GM18868 (cell line): ENCODE measurements at regions not wholly inside any gene's neighbourhood (a gene's known extent, or its start where the extent isn't known, plus 50 kb on each side); places are given as distances from the start of the nearest gene placed in this dataset.

Source experiments
- ATAC-seq: cut with Tn5 transposase; IDR thresholded peaks from one replicate; pipeline ENCODE4 v1.9.1; 2021; ENCODE audit warnings: mild to moderate bottlenecking, moderate library complexity; ENCODE audit not compliant: unreplicated experiment

DNA sequence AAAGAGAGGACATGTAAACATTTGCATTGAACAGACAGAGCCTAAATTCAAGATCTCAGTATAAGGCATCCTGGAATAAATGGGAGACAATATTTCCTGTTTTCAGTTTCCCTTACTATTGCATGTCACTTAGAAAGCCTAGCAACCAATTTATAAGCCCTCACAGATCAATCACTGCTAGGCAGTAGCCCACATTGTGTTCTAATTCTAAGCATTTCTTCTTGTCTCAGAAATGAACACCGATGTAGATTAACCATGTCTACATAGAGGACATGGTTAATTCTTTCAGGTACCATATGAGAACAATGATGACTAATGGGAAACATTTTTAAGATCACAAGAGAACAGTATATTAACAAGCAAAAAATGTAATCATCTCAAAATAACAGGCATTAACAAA, 79.6 kb upstream of the HMHB1 start:
- no peak for ATAC-seq

DNA sequence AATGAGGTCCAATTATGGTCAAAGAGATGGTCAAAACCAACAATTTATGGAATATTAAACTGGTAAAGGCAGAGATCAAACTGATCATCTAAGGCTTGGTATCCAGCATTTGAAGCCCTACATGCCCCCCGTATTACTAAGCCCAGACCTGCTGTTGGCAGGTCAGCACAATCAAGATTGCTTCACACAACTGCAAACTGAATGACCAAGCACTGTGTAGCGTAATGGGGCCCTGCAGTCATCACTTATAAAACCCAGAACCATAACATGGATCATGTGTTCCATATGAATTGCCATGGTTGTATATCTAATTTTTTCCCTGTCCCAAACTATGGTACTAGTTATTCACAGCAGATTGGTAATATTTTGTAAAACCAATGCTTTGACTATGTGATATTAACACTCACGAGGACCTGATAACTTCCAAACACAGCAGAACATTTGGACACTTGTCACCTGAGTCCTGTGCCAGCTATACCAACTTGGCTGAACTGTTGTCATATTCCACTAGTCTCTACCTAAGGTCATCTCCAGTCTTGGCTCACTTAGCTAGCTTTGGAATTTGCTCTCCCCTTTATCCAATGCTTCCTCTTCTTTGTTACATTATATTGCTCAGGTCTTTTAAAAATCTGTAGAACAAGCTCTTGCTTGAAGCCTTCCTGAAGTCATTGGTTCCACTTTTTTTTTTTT, 81.7 kb upstream of the HMHB1 start:
- ATAC-seq = no peak

DNA sequence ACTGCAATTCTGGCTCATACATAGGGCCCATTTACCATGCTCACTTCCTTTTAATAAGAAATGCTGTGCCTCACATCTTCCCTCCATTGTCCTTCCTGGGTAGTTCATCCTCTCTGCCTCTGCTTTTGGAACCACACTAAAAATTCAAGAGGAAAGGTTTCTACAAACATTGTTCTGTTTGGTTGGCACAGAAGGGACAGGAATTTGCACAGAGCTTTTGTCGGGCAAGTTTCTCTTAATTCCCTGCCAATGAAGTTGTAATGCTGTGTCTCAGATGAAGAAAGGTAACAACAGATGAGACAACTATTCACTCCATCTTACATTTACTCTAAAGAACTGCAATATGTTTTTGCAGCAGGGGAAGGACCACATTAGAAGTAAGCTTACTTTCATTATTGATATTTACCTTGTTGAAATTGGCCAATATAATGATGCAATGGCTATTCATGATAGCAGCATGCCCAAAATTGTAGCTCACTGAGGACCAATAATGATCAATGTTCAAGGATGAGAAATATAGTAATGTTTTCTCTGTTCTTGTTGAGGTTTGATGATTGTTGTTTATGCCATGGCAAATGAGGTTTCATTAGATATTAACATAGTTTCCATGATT, 82.5 kb upstream of the HMHB1 start:
- no peak for ATAC-seq

DNA sequence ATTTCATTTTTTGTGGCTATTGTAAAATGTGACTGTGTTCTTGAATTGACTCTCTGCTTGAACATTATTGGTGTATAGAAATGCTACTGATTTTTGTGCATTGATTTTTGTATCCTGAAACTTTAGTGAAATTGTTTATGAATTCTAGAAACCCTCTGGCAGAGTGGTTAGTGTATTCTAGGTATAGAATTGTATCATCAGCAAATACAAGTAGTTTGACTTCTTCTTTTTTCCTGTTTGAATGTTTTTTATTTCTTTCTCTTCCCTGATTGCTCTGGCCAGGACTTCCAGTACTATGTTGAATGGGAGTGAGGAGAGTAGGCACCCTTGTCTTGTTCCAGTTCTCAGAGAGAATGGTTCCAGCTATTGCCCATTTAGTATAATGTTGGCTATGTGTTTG, 88.8 kb upstream of the HMHB1 start:
- no peak for ATAC-seq

DNA sequence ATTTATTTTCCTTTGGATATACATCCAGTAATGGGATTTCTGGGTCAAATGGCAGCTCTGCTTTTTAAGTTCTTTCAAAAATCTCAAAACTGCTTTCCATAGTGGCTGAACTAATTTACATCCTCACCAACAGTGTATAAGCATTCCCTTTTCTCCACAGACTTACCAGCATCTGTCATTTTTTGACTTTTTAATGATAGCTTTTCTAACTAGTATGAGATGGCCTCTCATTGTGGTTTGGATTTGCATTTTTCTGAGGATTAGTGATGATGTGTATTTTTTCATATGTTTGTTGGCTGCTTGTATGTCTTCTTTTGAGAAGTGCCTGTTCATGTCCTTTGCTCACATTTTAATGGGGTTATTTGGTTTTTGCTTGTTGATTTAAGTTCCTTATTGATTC, 90.0 kb upstream of the HMHB1 start:
- ATAC-seq = no peak

DNA sequence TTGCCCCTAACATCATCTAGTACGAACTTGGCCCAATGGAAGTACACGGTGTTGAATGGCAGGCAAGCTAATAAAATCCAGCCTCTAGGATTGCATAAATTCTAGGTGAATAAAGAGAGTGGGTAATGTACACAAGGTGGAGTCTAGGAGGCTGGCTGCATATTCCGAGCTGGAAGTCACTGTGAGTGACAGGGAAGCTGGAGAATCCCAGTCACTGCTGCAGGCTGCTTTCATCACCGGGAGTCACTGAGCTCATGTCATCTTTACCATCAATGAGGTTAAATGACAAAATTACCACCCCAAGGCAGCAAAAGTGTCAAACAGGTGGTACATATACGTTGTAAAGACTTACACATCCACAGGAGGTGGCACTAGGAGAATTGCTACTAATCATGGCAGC, 91.3 kb upstream of the HMHB1 start:
- no peak for ATAC-seq

DNA sequence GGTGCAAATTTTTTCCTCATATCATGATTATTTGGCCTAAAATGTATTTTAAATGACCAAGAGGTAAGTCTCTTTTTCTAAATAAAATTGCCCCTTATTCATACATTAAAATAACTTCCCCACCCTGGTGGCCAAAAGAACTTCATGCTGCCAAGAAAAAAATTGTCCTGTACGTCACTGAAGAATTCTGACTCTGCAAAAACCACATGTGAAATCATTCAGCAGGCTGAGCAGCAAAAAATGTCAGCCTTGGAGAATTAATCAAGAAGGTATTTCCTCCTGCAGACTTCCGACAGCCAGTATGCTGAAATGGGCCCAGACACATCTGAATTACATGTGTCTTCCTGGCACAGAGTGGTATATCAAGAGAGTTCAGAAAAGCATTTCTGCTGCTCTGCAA, 94.6 kb upstream of the HMHB1 start:
- ATAC-seq = no peak

DNA sequence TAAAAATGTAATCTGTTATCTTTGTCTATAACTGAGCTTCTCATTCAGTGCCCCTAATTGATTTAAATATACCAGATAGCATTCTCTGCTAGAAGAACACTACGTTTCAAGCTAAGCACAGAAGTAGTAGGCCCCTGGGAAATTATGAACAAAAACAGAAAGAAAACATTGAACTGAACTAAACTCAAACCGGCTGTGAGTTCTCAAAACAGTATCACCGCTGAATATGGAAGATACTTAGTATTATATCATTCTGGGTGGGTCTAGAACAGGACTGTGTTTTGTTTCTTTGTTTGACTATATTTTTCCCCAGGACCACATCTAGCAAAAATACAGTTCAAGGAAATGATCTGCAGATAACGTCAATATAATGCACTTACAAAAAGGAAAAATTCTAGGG, 95.1 kb upstream of the HMHB1 start:
- ATAC-seq = no peak

DNA sequence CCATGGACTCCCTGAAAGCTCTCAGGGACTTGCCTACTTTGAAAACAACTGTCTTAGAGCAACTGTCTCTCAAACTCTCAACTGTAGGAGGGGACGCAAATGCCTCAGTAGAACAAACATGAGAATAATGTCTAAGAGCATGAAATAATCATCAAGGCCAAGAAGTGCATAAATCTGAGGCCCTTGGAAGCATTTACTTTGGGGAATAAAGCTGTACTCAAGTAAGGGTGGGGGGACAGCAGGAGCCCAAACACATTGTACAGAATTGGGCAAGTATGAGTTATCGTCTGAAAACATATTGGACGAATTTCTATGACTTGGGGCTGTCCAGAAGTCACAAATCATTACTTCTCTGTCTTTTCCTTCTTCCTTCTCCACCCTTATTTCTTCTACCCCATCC, 96.3 kb upstream of the HMHB1 start:
- ATAC-seq = no peak

DNA sequence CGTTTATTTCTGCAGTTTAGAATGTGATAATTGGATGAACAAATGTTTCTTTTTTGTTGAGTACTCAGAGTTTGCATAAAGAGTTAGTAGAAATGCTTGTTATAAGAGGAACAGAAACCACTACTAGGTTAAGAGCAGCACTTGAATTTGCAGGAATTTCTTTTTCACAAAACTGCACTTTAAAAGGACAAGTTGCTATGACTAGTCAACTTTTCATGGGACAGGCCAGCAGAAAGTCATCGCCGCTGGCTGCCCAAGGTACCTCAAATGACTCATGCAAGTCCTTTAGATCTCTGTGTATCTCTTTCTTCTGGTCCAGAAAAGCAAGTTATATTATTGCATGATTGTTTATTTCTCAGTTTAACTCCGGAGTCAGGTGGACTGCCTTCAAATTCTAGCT, 97.3 kb upstream of the HMHB1 start:
- peak; percentile 88 for ATAC-seq

DNA sequence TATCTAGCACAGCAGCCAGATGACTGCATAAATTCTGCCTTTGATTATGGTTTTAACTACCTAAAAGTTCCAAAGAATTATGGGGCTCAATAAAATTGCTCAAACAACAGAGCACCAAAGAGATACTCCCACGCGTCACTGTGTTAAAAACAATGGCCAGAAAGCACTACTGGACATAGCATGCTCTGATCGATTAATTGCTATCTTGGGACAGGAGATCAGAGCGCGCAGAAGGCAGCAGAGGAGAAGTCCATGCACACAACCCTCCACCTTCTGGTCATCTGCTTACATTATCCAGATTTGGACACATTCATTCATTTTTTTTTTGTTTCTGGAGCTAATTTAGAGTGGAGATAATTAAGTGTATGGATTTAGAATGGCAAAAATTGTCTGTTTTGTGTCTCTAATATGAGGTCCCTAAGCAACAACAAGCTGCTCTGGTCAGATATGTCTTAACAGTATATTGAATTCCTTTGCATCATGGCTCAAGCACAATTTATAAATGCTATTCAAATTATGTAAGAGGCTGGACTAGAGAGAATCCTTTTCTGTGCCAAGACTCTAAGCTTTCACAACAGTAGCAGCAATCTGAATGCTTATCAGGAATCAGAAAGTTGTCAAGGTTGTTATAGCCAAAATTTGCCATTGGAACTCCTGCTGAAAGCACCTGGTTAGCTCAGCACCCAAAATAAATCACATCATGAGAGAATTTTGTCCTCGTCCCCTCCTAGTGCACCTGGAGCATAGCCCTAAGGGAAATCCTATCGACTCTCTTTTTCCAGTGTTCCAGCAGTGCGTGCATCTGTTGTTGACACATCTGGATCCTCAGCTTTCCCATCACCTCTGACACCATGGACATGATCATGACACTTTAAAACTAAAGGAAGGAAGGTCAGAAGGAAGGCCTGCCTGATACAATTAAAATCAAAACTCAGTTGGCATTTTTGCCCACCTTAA, 98.6 kb upstream of the HMHB1 start:
- ATAC-seq = no peak

DNA sequence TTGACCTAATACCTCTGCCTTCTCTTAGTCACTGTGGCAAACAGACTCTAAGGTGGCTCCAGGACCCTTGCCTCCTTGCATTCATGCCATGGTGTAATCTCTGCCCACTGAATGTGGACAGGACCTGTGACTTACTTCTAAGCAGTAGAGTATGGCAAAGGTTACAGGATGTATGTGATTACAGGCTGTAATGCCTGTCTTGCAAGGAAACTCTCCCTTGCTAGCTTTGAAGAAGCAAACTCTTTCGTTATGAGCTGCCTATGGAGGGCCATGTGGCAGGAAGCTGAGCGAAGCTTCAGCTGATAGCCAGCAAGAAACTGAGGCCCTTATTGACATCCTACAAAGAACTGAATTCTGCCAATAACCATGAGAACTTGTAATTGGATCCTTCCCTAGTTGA, 103.3 kb upstream of the HMHB1 start:
- no peak for ATAC-seq

DNA sequence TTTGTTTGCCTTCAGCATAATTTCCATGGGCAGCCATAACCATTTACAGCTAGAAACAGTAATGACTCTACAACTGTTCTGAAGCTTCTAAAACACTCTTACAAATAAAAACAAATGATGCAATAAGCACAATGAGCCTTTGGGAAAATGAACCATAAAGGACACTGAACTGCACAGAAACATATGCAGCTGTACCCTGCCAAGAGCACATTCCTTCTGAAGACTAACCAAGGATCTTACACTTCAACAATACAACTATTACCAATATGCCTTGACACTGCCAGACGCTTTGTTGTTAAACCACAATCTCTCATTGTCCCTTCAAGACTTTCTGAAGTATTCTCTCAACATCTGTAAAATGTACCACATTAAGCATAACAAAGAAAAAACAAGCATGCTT, 104.2 kb upstream of the HMHB1 start:
- ATAC-seq = no peak

DNA sequence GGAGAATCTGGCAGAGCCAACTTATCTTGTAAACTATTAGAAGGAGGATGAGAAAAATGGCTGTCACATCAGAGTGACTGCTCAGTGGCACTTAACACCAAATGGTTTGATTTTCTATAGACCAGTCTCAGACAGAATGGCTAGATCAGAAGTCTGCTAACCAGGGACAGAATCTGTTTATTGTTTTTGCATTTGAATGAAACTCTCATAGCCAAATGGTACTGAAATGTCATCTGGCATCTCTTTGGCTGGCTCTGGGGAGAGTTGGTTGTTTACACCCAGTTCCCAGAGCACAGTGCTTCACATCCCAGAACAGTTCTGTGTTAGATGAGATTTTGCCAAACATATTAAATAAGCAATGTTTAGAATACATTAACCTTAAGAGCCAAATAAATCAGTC, 106.6 kb upstream of the HMHB1 start:
- no peak for ATAC-seq

DNA sequence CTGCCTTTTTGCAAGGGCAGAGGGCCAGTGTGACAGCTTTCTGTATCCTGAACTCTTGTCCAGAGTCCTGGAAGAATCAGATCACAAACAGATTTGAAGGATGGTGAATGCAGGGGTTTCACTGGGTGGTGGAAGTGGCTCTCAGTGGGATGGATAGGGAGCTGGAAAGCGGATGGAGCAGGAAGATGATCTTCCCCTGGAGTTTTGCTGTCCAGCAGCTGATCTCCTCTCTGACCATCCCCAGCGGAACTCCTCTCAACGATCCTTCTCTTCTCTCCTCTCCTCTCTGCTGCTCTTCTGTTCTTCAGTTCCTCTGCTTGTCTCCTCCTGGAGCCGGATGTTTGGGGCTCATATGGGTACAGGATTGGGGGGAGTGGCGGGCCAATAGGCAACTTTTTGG, 108.3 kb upstream of the HMHB1 start:
- ATAC-seq = no peak

DNA sequence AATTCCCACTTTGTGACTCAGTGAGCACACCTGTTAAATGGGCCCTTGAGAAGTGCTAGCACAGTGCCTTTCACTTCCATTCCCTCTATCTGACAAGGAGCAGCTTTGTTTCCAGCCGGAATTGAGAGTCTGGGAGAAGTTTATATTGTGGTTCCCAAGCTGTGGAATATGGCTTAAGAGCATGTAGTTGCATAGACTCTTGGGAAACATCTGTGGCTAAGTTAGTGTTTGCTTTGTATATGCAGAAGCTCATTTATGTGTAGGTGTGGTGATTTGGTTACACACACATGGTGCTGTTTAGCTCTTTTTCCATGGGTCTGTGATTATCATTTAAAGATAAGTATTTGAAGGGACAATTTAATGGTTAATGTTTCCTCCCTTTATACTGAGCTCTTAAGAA, 110.5 kb upstream of the HMHB1 start:
- ATAC-seq = no peak

DNA sequence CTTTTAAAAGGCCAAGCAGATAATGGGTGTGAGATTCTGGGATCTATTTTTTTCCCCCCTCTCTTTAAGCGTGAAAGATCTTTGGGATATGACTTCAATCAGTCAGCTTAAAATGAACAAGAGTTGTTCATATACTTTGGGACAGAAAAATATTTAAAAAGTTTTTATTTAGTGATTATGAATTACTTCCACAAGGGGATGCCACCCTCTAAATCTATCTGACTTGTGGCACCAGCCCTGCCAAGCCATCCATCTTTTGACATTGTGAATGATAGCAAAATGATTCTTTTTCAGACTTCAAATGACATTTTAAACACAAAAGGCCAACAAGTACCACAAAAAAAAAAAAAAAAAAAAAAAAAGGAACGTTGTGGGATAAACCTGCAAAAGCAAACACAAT, 111.0 kb upstream of the HMHB1 start:
- no peak for ATAC-seq

DNA sequence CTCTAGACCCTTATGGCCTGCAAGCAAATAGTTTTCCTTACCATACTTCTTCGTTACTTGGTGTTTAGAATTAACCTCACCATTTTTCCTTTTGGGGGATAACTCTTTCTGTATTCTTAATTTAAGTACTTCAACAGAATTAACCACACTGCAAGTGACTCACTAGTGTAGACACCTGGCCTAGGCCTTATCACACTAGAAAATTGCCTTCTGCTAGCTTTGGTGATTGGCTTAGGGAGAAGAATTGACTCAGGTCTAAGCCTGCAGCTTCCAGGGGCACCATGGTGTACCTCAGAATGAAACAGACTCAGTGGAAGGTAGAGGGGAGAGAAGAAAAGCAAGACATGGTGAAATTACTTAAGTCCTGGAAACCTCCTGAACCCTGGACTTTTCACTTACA, 112.8 kb upstream of the HMHB1 start:
- ATAC-seq = no peak

DNA sequence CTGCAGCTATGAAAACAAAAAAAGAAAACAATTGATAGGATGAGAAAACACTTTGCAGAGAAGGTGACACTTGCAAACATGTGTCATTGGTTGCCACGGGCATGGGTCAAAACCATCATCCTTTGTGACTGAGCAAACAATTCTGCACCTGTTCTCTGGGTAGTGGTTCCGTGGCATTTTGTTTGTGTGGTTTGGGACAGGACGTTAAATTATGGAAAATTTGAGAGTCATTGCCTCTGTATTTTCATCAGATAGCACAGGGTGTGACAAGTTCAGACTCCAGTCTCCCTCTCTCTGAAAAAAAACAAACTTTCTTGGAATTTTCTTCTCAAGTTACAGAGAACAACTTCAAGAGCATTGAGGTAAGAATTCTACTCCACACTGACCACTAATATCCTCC, 113.4 kb upstream of the HMHB1 start:
- no peak for ATAC-seq

DNA sequence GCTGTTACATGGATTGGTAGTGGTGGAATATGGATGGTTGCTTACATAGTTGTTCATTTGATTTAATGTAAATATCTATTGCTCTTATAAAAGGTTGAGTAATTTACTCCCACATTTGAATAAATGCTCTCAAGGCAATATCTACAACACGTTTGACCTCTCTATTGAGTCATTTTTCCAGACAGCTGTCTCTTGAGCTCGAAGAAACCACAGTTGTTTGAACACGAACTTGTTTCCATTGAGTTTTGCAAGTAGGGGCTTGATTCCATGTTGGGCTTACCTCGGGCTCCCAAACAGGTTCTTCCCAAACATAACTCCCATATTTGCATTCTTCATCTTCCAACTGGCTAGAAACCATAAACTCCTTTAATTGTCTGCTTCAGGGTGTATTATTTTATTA, 115.0 kb upstream of the HMHB1 start:
- no peak for ATAC-seq

DNA sequence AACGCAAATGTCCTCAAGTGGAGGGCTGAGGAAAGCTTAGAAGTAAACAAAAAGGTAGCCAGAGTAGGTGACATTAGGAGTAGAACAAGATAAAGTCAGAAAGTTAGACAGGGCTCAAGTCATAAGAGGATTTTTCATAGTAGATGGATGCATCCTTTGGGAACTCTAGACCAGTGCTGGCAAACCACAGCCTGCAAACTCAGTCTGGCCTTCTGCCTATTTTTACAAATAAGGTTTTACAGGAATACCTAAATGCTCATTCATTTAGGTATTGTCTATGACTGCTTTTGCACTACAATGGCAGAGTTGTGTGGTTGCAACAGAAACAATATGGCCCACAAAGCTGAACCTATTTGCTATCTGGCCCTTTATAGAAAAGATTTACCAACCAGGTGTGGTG, 116.0 kb upstream of the HMHB1 start:
- no peak for ATAC-seq

DNA sequence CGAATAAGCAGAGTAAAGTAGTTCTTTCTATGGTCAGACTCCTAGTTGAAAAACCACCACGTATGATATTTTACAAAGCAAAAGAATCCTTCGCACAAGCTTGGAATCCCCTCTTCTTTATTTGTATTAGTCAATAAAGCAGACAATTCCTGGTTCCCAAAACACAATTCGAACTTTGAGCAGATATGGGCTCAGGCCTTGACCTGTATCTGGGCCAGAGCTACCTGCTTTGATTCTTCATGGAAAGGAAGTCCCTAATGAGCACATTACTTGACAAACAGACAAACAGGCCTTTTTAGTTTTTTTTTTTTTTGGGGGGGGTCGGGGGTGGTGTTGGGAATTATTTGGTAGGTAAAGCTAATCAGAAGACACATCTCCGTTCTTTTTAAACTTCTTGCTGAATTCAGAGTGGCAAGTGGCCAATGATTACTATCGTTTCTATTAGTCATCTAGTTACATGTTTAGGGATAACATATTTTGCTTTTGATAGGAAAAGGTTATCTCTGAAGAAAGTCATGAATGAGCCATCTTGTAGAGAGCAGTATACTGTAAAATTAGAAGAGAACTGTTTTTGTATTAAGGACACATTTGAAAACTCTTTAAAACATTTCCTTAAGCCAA, 116.6 kb upstream of the HMHB1 start:
- ATAC-seq = no peak
